NB4 (cell line): ENCODE measurements at regions not wholly inside any gene's neighbourhood (a gene's known extent, or its start where the extent isn't known, plus 50 kb on each side); places are given as distances from the start of the nearest gene placed in this dataset.

Experiments used
- CTCF ChIP-seq: IDR thresholded peaks from one replicate; pipeline ENCODE4 v1.5.1; 2012; ENCODE audit warnings: low read depth, low read length
- POLR2A ChIP-seq: IDR thresholded peaks from 2 replicates; pipeline ENCODE4 v1.6.1; 2011; ENCODE audit warnings: mild to moderate bottlenecking; ENCODE audit not compliant: insufficient read length; ENCODE audit errors: extremely low read depth

- TF ChIP-seq CTCF, result no peak
- no peak for TF ChIP-seq POLR2A
These were observed 64.0 kb upstream of the FOXN2 start for GRCh38 chr2:48250474-48250844.
